IMR-90 (cell line): ENCODE measurements at regions not wholly inside any gene's neighbourhood (a gene's known extent, or its start where the extent isn't known, plus 50 kb on each side); places are given as distances from the start of the nearest gene placed in this dataset.

Experiments used
- ATAC-seq: fragments of 200-7000 bp; cut with Tn5 transposase; 2 replicates; pipeline ENCODE4 v1.9.1; 2020; ENCODE audit warnings: low read depth, mild to moderate bottlenecking, moderate library complexity
- BruUV-seq: library from RNA; stranded (reverse); fragments of 400-500 nt; replicated peaks from 2 replicates; lab custom pipeline; 2021; lab: Mats Ljungman, UMichigan
- CTCF ChIA-PET: fragments of 300-600 bp; formaldehyde crosslinking; extraction: SDS; loops from one replicate; lab custom pipeline; 2021; ENCODE audit warnings: antibody characterized with exemption; lab: Yijun Ruan, JAX
- POLR2A ChIA-PET: fragments of 300-600 bp; sonication (Branson Sonifier 250); formaldehyde crosslinking; loops from one replicate; lab custom pipeline; 2022; ENCODE audit warnings: antibody characterized with exemption; ENCODE audit not compliant: unreplicated experiment; lab: Charles Lee
- DNase-seq: peaks from one replicate; pipeline ENCODE4 v3.0.0; 2013
- H2AFZ ChIP-seq: replicated peaks from 2 replicates; pipeline ENCODE3; 2013; ENCODE audit warnings: low read length, mild to moderate bottlenecking; ENCODE audit not compliant: poor library complexity
- H2AK5ac ChIP-seq: 2 replicates; pipeline ENCODE4 v1.6.1; 2013; ENCODE audit warnings: low read depth, low read length, inconsistent platforms
- H2AK9ac ChIP-seq: replicated peaks from 2 replicates; pipeline ENCODE3; 2013; ENCODE audit warnings: mild to moderate bottlenecking, low read depth, low read length, moderate library complexity; ENCODE audit not compliant: poor library complexity
- H2BK120ac ChIP-seq: 2 replicates; pipeline ENCODE4 v1.6.1; 2013; ENCODE audit warnings: low read depth, low read length, inconsistent platforms
- H2BK15ac ChIP-seq: 3 replicates; pipeline ENCODE4 v1.6.1; 2013; ENCODE audit warnings: low read depth, low read length, inconsistent platforms
- H2BK20ac ChIP-seq: 2 replicates; pipeline ENCODE4 v1.6.1; 2013; ENCODE audit warnings: low read depth, mild to moderate bottlenecking, inconsistent platforms, low read length, moderate library complexity
- H2BK5ac ChIP-seq: 2 replicates; pipeline ENCODE4 v1.6.1; 2013; ENCODE audit warnings: mild to moderate bottlenecking, low read depth, low read length, inconsistent platforms; ENCODE audit not compliant: poor library complexity, severe bottlenecking
- H3K14ac ChIP-seq: replicated peaks from 2 replicates; pipeline ENCODE4 v1.6.1; 2013; ENCODE audit warnings: low read depth, low read length, inconsistent platforms
- H3K18ac ChIP-seq: 2 replicates; pipeline ENCODE4 v1.6.1; 2013; ENCODE audit warnings: low read depth, low read length, control low read depth
- H3K23ac ChIP-seq: 2 replicates; pipeline ENCODE4 v1.6.1; 2013; ENCODE audit warnings: low read depth, low read length, inconsistent platforms
- H3K27ac ChIP-seq: 2 replicates; pipeline ENCODE4 v1.5.1; 2013; ENCODE audit warnings: mild to moderate bottlenecking, control low read depth, low read length; ENCODE audit not compliant: insufficient read depth
- H3K27me3 ChIP-seq: 2 replicates; pipeline ENCODE4 v1.6.1; 2013; ENCODE audit warnings: low read length; ENCODE audit not compliant: control insufficient read depth, insufficient read depth
- H3K36me3 ChIP-seq: 2 replicates; pipeline ENCODE4 v1.6.1; 2013; ENCODE audit warnings: low read length, mixed read lengths; ENCODE audit not compliant: control insufficient read depth, insufficient read depth
- H3K4ac ChIP-seq: 2 replicates; pipeline ENCODE4 v1.6.1; 2013; ENCODE audit warnings: low read depth, low read length, inconsistent platforms
- H3K4me1 ChIP-seq: 2 replicates; pipeline ENCODE4 v1.6.1; 2013; ENCODE audit warnings: low read length, mixed read lengths; ENCODE audit not compliant: control insufficient read depth, insufficient read depth
- H3K4me2 ChIP-seq: 2 replicates; pipeline ENCODE4 v1.6.1; 2013; ENCODE audit warnings: low read depth, mild to moderate bottlenecking, control low read depth, low read length, moderate library complexity
- H3K4me3 ChIP-seq: 2 replicates; pipeline ENCODE4 v1.5.1; 2013; ENCODE audit warnings: low read depth, mild to moderate bottlenecking, control low read depth, low read length, moderate library complexity; ENCODE audit not compliant: insufficient read depth
- H3K56ac ChIP-seq: 2 replicates; pipeline ENCODE4 v1.6.1; 2013; ENCODE audit warnings: low read length, inconsistent platforms; ENCODE audit not compliant: insufficient read depth; ENCODE audit errors: extremely low read depth
- H3K79me1 ChIP-seq, 2 experiments: 2 replicates each; pipeline ENCODE4 v1.6.1; 2013; ENCODE audit warnings: low read length in 2 of 2, inconsistent platforms in 1 of 2, low read depth in 1 of 2
- H3K9ac ChIP-seq: 2 replicates; pipeline ENCODE4 v1.6.1; 2013; ENCODE audit warnings: low read depth, low read length, control low read depth
- H3K9me1 ChIP-seq: 2 replicates; pipeline ENCODE4 v1.6.1; 2013; ENCODE audit warnings: low read length, inconsistent platforms; ENCODE audit not compliant: insufficient read depth
- H3K9me3 ChIP-seq: 2 replicates; pipeline ENCODE4 v1.6.1; 2013; ENCODE audit warnings: low read length; ENCODE audit not compliant: control insufficient read depth, insufficient read depth
- H4K20me1 ChIP-seq: 2 replicates; pipeline ENCODE4 v1.6.1; 2013; ENCODE audit warnings: low read length, inconsistent platforms; ENCODE audit not compliant: insufficient read depth
- H4K5ac ChIP-seq: 2 replicates; pipeline ENCODE4 v1.6.1; 2013; ENCODE audit warnings: mild to moderate bottlenecking, low read depth, low read length, control low read depth
- H4K8ac ChIP-seq, 2 experiments: 2 replicates each; pipeline ENCODE4 v1.6.1; 2013; ENCODE audit warnings: low read depth in 2 of 2, low read length in 2 of 2, control low read depth in 1 of 2, inconsistent platforms in 1 of 2
- H4K91ac ChIP-seq: 2 replicates; pipeline ENCODE4 v1.6.1; 2013; ENCODE audit warnings: low read depth, low read length, inconsistent platforms; ENCODE audit not compliant: insufficient read depth
- CEBPB ChIP-seq: IDR thresholded peaks from 2 replicates; pipeline ENCODE4 v1.6.1; 2012; ENCODE audit warnings: low read depth, low read length, improper control_type of control experiment
- ELK1 ChIP-seq: fragments of 150-350 bp; IDR thresholded peaks from 2 replicates; pipeline ENCODE4 v1.6.1; 2016; ENCODE audit warnings: low read depth, mild to moderate bottlenecking, low read length, moderate library complexity, borderline replicate concordance
- WGBS, 2 experiments: methylation state at CpG; one replicate each; pipeline versions ENCODE4 v1.1.5 to v1.1.7; 2013; ENCODE audit warnings: missing lambda C conversion rate in 2 of 2; ENCODE audit not compliant: insufficient read length in 1 of 2; ENCODE audit errors: extremely low coverage in 2 of 2; 5-methylcytosine and 5-hydroxymethylcytosine counted together
- dilution Hi-C: fragments of 300-500 bp; cut with HindIII; formaldehyde crosslinking; loops from one replicate; pipeline ENCODE4 v1.14.3; 2018; ENCODE audit warnings: low sequenced_read_pairs; ENCODE audit not compliant: unreplicated experiment
- in situ Hi-C: fragments of 300-500 bp; cut with MboI; formaldehyde crosslinking; loops from 3 replicates; pipeline ENCODE4 v1.14.3; 2019; ENCODE audit warnings: low sequenced_read_pairs, inconsistent platforms, mixed read lengths
- intact Hi-C: fragments of 100-400 bp; cut with micrococcal nuclease; formaldehyde crosslinking; loops from 2 replicates; pipeline ENCODE4 v1.10.0; 2022

GRCh38 chr3:152050903-152051302 lies 177.5 kb downstream of the SUCNR1 start:
- peak overlapping the region; percentile 99 for H2BK5ac ChIP-seq
- peak overlapping the region; percentile 65; the same call in 1 of the 2 replicates for H4K5ac ChIP-seq
- H3K9me3 ChIP-seq = no peaks in the 10 kb centered on the region
- ATAC-seq = peak; percentile 16
- peaks cover 8% of the 10 kb centered on the region for H3K4me1 ChIP-seq
- H3K23ac ChIP-seq = peak overlapping the region; percentile 49; the same call in 1 of the 2 replicates
- H3K27me3 ChIP-seq = no peaks in the 10 kb centered on the region
- intact Hi-C loops (no loop called here), dilution Hi-C loops (no loop called here), in situ Hi-C loops (no loop called here)
- H4K8ac ChIP-seq = peak overlapping the region in 1 of 2 experiments; percentile 64; a peak in 1 of 4 replicates
- DNase-seq = peak; percentile 38
- peak overlapping the region; percentile 79; the same call in 1 of the 3 replicates for H2BK15ac ChIP-seq
- peak overlapping the region; percentile 72; the same call in 1 of the 2 replicates for H2BK20ac ChIP-seq
- no peaks in the 10 kb centered on the region for H4K20me1 ChIP-seq
- ChIA-PET POLR2A (no interaction called here), CTCF (no interaction called here)
- H3K9me1 ChIP-seq = peaks cover 4% of the 10 kb centered on the region
- H3K4me2 ChIP-seq = peak overlapping the region; percentile 32; the same call in 1 of the 2 replicates
- TF ChIP-seq CEBPB (peak; percentile 30; the same call in 1 of the 2 replicates), ELK1 (no peak)
- BruUV-seq = no TSS peak
- H3K9ac ChIP-seq = no peak overlapping the region
- no peak overlapping the region for H2AK5ac ChIP-seq
- peak overlapping the region; percentile 49; the same call in 1 of the 2 replicates for H3K14ac ChIP-seq
- no peaks in the 10 kb centered on the region for H3K36me3 ChIP-seq
- no peak overlapping the region for H3K4me3 ChIP-seq
- peak overlapping the region; percentile 98 for H3K18ac ChIP-seq
- peak overlapping the region; percentile 67; the same call in 1 of the 2 replicates for H2BK120ac ChIP-seq
- H4K91ac ChIP-seq = peak overlapping the region; percentile 15; the same call in 1 of the 2 replicates
- H3K4ac ChIP-seq = peak overlapping the region; percentile 56; the same call in 1 of the 2 replicates
- no peaks in the 10 kb centered on the region for H3K79me1 ChIP-seq
- WGBS, 2 experiments = no CpG with 5 or more reads among the region's 1 CpG
- H2AK9ac ChIP-seq = no peak overlapping the region
- no peak overlapping the region for H3K56ac ChIP-seq
- H3K27ac ChIP-seq = peak overlapping the region; percentile 92; the same call in 1 of the 2 replicates
- H2AFZ ChIP-seq = no peak overlapping the region
